IMR-90 (cell line): ENCODE measurements at regions not wholly inside any gene's neighbourhood (a gene's known extent, or its start where the extent isn't known, plus 50 kb on each side); places are given as distances from the start of the nearest gene placed in this dataset.

Experiments
- ATAC-seq: fragments of 200-7000 bp; cut with Tn5 transposase; 2 replicates; pipeline ENCODE4 v1.9.1; 2020; ENCODE audit warnings: low read depth, mild to moderate bottlenecking, moderate library complexity
- BruUV-seq: library from RNA; stranded (reverse); fragments of 400-500 nt; replicated peaks from 2 replicates; lab custom pipeline; 2021; lab: Mats Ljungman, UMichigan
- CTCF ChIA-PET: fragments of 300-600 bp; formaldehyde crosslinking; extraction: SDS; loops from one replicate; lab custom pipeline; 2021; ENCODE audit warnings: antibody characterized with exemption; lab: Yijun Ruan, JAX
- POLR2A ChIA-PET: fragments of 300-600 bp; sonication (Branson Sonifier 250); formaldehyde crosslinking; loops from one replicate; lab custom pipeline; 2022; ENCODE audit warnings: antibody characterized with exemption; ENCODE audit not compliant: unreplicated experiment; lab: Charles Lee
- DNase-seq: peaks from one replicate; pipeline ENCODE4 v3.0.0; 2013
- H2AFZ ChIP-seq: replicated peaks from 2 replicates; pipeline ENCODE3; 2013; ENCODE audit warnings: low read length, mild to moderate bottlenecking; ENCODE audit not compliant: poor library complexity
- H2AK5ac ChIP-seq: 2 replicates; pipeline ENCODE4 v1.6.1; 2013; ENCODE audit warnings: low read depth, low read length, inconsistent platforms
- H2AK9ac ChIP-seq: replicated peaks from 2 replicates; pipeline ENCODE3; 2013; ENCODE audit warnings: mild to moderate bottlenecking, low read depth, low read length, moderate library complexity; ENCODE audit not compliant: poor library complexity
- H2BK120ac ChIP-seq: 2 replicates; pipeline ENCODE4 v1.6.1; 2013; ENCODE audit warnings: low read depth, low read length, inconsistent platforms
- H2BK15ac ChIP-seq: 3 replicates; pipeline ENCODE4 v1.6.1; 2013; ENCODE audit warnings: low read depth, low read length, inconsistent platforms
- H2BK20ac ChIP-seq: 2 replicates; pipeline ENCODE4 v1.6.1; 2013; ENCODE audit warnings: low read depth, mild to moderate bottlenecking, inconsistent platforms, low read length, moderate library complexity
- H2BK5ac ChIP-seq: 2 replicates; pipeline ENCODE4 v1.6.1; 2013; ENCODE audit warnings: mild to moderate bottlenecking, low read depth, low read length, inconsistent platforms; ENCODE audit not compliant: poor library complexity, severe bottlenecking
- H3K14ac ChIP-seq: replicated peaks from 2 replicates; pipeline ENCODE4 v1.6.1; 2013; ENCODE audit warnings: low read depth, low read length, inconsistent platforms
- H3K18ac ChIP-seq: 2 replicates; pipeline ENCODE4 v1.6.1; 2013; ENCODE audit warnings: low read depth, low read length, control low read depth
- H3K23ac ChIP-seq: 2 replicates; pipeline ENCODE4 v1.6.1; 2013; ENCODE audit warnings: low read depth, low read length, inconsistent platforms
- H3K27ac ChIP-seq: 2 replicates; pipeline ENCODE4 v1.5.1; 2013; ENCODE audit warnings: mild to moderate bottlenecking, control low read depth, low read length; ENCODE audit not compliant: insufficient read depth
- H3K27me3 ChIP-seq: 2 replicates; pipeline ENCODE4 v1.6.1; 2013; ENCODE audit warnings: low read length; ENCODE audit not compliant: control insufficient read depth, insufficient read depth
- H3K36me3 ChIP-seq: 2 replicates; pipeline ENCODE4 v1.6.1; 2013; ENCODE audit warnings: low read length, mixed read lengths; ENCODE audit not compliant: control insufficient read depth, insufficient read depth
- H3K4ac ChIP-seq: 2 replicates; pipeline ENCODE4 v1.6.1; 2013; ENCODE audit warnings: low read depth, low read length, inconsistent platforms
- H3K4me1 ChIP-seq: 2 replicates; pipeline ENCODE4 v1.6.1; 2013; ENCODE audit warnings: low read length, mixed read lengths; ENCODE audit not compliant: control insufficient read depth, insufficient read depth
- H3K4me2 ChIP-seq: 2 replicates; pipeline ENCODE4 v1.6.1; 2013; ENCODE audit warnings: low read depth, mild to moderate bottlenecking, control low read depth, low read length, moderate library complexity
- H3K4me3 ChIP-seq: 2 replicates; pipeline ENCODE4 v1.5.1; 2013; ENCODE audit warnings: low read depth, mild to moderate bottlenecking, control low read depth, low read length, moderate library complexity; ENCODE audit not compliant: insufficient read depth
- H3K56ac ChIP-seq: 2 replicates; pipeline ENCODE4 v1.6.1; 2013; ENCODE audit warnings: low read length, inconsistent platforms; ENCODE audit not compliant: insufficient read depth; ENCODE audit errors: extremely low read depth
- H3K79me1 ChIP-seq, 2 experiments: 2 replicates each; pipeline ENCODE4 v1.6.1; 2013; ENCODE audit warnings: low read length in 2 of 2, inconsistent platforms in 1 of 2, low read depth in 1 of 2
- H3K9ac ChIP-seq: 2 replicates; pipeline ENCODE4 v1.6.1; 2013; ENCODE audit warnings: low read depth, low read length, control low read depth
- H3K9me1 ChIP-seq: 2 replicates; pipeline ENCODE4 v1.6.1; 2013; ENCODE audit warnings: low read length, inconsistent platforms; ENCODE audit not compliant: insufficient read depth
- H3K9me3 ChIP-seq: 2 replicates; pipeline ENCODE4 v1.6.1; 2013; ENCODE audit warnings: low read length; ENCODE audit not compliant: control insufficient read depth, insufficient read depth
- H4K20me1 ChIP-seq: 2 replicates; pipeline ENCODE4 v1.6.1; 2013; ENCODE audit warnings: low read length, inconsistent platforms; ENCODE audit not compliant: insufficient read depth
- H4K5ac ChIP-seq: 2 replicates; pipeline ENCODE4 v1.6.1; 2013; ENCODE audit warnings: mild to moderate bottlenecking, low read depth, low read length, control low read depth
- H4K8ac ChIP-seq, 2 experiments: 2 replicates each; pipeline ENCODE4 v1.6.1; 2013; ENCODE audit warnings: low read depth in 2 of 2, low read length in 2 of 2, control low read depth in 1 of 2, inconsistent platforms in 1 of 2
- H4K91ac ChIP-seq: 2 replicates; pipeline ENCODE4 v1.6.1; 2013; ENCODE audit warnings: low read depth, low read length, inconsistent platforms; ENCODE audit not compliant: insufficient read depth
- BHLHE40 ChIP-seq: fragments of 150-350 bp; IDR thresholded peaks from 2 replicates; pipeline ENCODE4 v1.6.1; 2016; ENCODE audit warnings: mild to moderate bottlenecking, low read depth, low read length
- CEBPB ChIP-seq: IDR thresholded peaks from 2 replicates; pipeline ENCODE4 v1.6.1; 2012; ENCODE audit warnings: low read depth, low read length, improper control_type of control experiment
- CHD1 ChIP-seq: IDR thresholded peaks from 2 replicates; pipeline ENCODE4 v1.6.1; 2012; ENCODE audit warnings: low read depth, low read length, improper control_type of control experiment
- FOS ChIP-seq: fragments of 150-350 bp; IDR thresholded peaks from 2 replicates; pipeline ENCODE4 v1.6.1; 2016; ENCODE audit warnings: low read depth, low read length
- MAFK ChIP-seq: IDR thresholded peaks from 2 replicates; pipeline ENCODE4 v1.6.1; 2012; ENCODE audit warnings: low read depth, low read length, improper control_type of control experiment
- MAZ ChIP-seq: IDR thresholded peaks from 2 replicates; pipeline ENCODE4 v1.6.1; 2012; ENCODE audit warnings: low read depth, mild to moderate bottlenecking, low read length, improper control_type of control experiment, moderate library complexity, borderline replicate concordance
- MXI1 ChIP-seq: IDR thresholded peaks from 2 replicates; pipeline ENCODE4 v1.6.1; 2012; ENCODE audit warnings: low read depth, mild to moderate bottlenecking, low read length, moderate library complexity, borderline replicate concordance
- NFE2L2 ChIP-seq: fragments of 150-350 bp; IDR thresholded peaks from 2 replicates; pipeline ENCODE4 v1.6.1; 2016; ENCODE audit warnings: low read depth, mild to moderate bottlenecking, low read length
- POLR2A ChIP-seq: IDR thresholded peaks from 2 replicates; pipeline ENCODE4 v1.6.1; 2012; ENCODE audit warnings: mild to moderate bottlenecking, low read depth, low read length
- RAD21 ChIP-seq: IDR thresholded peaks from 2 replicates; pipeline ENCODE4 v1.6.1; 2012; ENCODE audit warnings: low read length, improper control_type of control experiment
- RFX5 ChIP-seq: IDR thresholded peaks from 2 replicates; pipeline ENCODE4 v1.8.0; 2012; ENCODE audit warnings: low read depth, mild to moderate bottlenecking, low read length, moderate library complexity
- WGBS, 2 experiments: methylation state at CpG; one replicate each; pipeline versions ENCODE4 v1.1.5 to v1.1.7; 2013; ENCODE audit warnings: missing lambda C conversion rate in 2 of 2; ENCODE audit not compliant: insufficient read length in 1 of 2; ENCODE audit errors: extremely low coverage in 2 of 2; 5-methylcytosine and 5-hydroxymethylcytosine counted together
- dilution Hi-C: fragments of 300-500 bp; cut with HindIII; formaldehyde crosslinking; loops from one replicate; pipeline ENCODE4 v1.14.3; 2018; ENCODE audit warnings: low sequenced_read_pairs; ENCODE audit not compliant: unreplicated experiment
- in situ Hi-C: fragments of 300-500 bp; cut with MboI; formaldehyde crosslinking; loops from 3 replicates; pipeline ENCODE4 v1.14.3; 2019; ENCODE audit warnings: low sequenced_read_pairs, inconsistent platforms, mixed read lengths
- intact Hi-C: fragments of 100-400 bp; cut with micrococcal nuclease; formaldehyde crosslinking; loops from 2 replicates; pipeline ENCODE4 v1.10.0; 2022
- TF ChIP-seq, protein P1 (sequence below): conservative IDR thresholded peaks from 2 replicates; pipeline ENCODE4 v1.5.1; 2012; ENCODE audit warnings: mild to moderate bottlenecking, low read depth, low read length, improper control_type of control experiment
- TF ChIP-seq, protein P2 (sequence below): fragments of 150-350 bp; IDR thresholded peaks from 2 replicates; pipeline ENCODE4 v1.6.1; 2017; ENCODE audit warnings: mild to moderate bottlenecking, antibody characterized with exemption, low read length, low read depth
- TF ChIP-seq, protein P3 (sequence below): fragments of 150-350 bp; IDR thresholded peaks from 2 replicates; pipeline ENCODE4 v1.6.1; 2016; ENCODE audit warnings: low read depth, mild to moderate bottlenecking, low read length, moderate library complexity, borderline replicate concordance

DNA sequence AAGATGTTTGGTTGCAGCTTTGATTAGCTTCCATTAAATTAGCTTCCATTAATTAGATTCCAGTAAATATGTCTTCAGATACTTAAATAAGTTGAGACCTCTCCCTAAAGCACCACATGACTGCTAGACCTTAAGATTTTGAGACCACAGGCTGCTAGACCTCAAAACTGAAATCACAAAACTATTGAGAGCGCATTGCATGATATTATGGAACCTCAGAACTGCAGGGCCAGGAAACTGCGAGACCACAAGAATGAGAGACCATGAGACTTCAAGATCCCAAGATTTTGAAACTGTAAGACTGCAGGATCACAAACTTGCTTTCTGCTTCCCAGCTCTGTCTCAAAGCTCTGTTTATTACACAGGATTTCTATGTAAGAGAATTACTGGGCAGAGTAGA, 87.4 kb downstream of the TRIM42 start:
- Histone ChIP-seq H3K23ac (no peak overlapping the region), H4K20me1 (no peaks in the 10 kb centered on the region), H4K91ac (no peak overlapping the region), H3K56ac (no peak overlapping the region), H3K4me3 (no peak overlapping the region), H3K4me2 (no peak overlapping the region), H3K14ac (no peak overlapping the region), H2BK5ac (no peak overlapping the region), H3K36me3 (no peaks in the 10 kb centered on the region), H3K4me1 (no peaks in the 10 kb centered on the region), H3K9ac (no peak overlapping the region), H2AFZ (no peak overlapping the region), H3K27ac (no peak overlapping the region), H2AK9ac (no peak overlapping the region), H3K79me1 (no peaks in the 10 kb centered on the region), H3K27me3 (no peaks in the 10 kb centered on the region), H2BK20ac (no peak overlapping the region), H2BK15ac (no peak overlapping the region), H3K4ac (no peak overlapping the region), H4K8ac (no peak overlapping the region), H2AK5ac (no peak overlapping the region), H2BK120ac (no peak overlapping the region), H3K9me1 (no peaks in the 10 kb centered on the region), H3K18ac (no peak overlapping the region), H4K5ac (no peak overlapping the region), H3K9me3 (no peaks in the 10 kb centered on the region)
- no peak for ATAC-seq
- WGBS, 2 experiments, result 60% methylated on average over 1 of the region's 2 CpGs; no CpG with 5 or more reads in 1 of the 2 experiments
- POLR2A ChIA-PET, result no interaction called here
- CTCF ChIA-PET, result no interaction called here
- dilution Hi-C loops, result no loop called here
- TF ChIP-seq, protein P1, sequence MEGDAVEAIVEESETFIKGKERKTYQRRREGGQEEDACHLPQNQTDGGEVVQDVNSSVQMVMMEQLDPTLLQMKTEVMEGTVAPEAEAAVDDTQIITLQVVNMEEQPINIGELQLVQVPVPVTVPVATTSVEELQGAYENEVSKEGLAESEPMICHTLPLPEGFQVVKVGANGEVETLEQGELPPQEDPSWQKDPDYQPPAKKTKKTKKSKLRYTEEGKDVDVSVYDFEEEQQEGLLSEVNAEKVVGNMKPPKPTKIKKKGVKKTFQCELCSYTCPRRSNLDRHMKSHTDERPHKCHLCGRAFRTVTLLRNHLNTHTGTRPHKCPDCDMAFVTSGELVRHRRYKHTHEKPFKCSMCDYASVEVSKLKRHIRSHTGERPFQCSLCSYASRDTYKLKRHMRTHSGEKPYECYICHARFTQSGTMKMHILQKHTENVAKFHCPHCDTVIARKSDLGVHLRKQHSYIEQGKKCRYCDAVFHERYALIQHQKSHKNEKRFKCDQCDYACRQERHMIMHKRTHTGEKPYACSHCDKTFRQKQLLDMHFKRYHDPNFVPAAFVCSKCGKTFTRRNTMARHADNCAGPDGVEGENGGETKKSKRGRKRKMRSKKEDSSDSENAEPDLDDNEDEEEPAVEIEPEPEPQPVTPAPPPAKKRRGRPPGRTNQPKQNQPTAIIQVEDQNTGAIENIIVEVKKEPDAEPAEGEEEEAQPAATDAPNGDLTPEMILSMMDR, result no peak
- TF ChIP-seq POLR2A (no peak), RAD21 (no peak), FOS (no peak), CHD1 (no peak), CEBPB (no peak), MAFK (no peak), MXI1 (no peak), BHLHE40 (no peak), NFE2L2 (no peak), MAZ (no peak), RFX5 (no peak)
- TF ChIP-seq, protein P2, sequence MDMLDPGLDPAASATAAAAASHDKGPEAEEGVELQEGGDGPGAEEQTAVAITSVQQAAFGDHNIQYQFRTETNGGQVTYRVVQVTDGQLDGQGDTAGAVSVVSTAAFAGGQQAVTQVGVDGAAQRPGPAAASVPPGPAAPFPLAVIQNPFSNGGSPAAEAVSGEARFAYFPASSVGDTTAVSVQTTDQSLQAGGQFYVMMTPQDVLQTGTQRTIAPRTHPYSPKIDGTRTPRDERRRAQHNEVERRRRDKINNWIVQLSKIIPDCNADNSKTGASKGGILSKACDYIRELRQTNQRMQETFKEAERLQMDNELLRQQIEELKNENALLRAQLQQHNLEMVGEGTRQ, result no peak
- TF ChIP-seq, protein P3, sequence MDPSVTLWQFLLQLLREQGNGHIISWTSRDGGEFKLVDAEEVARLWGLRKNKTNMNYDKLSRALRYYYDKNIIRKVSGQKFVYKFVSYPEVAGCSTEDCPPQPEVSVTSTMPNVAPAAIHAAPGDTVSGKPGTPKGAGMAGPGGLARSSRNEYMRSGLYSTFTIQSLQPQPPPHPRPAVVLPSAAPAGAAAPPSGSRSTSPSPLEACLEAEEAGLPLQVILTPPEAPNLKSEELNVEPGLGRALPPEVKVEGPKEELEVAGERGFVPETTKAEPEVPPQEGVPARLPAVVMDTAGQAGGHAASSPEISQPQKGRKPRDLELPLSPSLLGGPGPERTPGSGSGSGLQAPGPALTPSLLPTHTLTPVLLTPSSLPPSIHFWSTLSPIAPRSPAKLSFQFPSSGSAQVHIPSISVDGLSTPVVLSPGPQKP, result no peak
- in situ Hi-C loops, result no loop called here
- no TSS peak for BruUV-seq
- intact Hi-C loops, result no loop called here
- no peak for DNase-seq
